Right lobe of liver (tissue), 6 donors: ENCODE measurements at regions not wholly inside any gene's neighbourhood (a gene's known extent, or its start where the extent isn't known, plus 50 kb on each side); places are given as distances from the start of the nearest gene placed in this dataset.

Experiments
- ATAC-seq, 4 donors: fragments of 200-7000 bp; cut with Tn5 transposase; one replicate each; pipeline ENCODE4 v1.9.1; 2020; ENCODE audit warnings: mild to moderate bottlenecking in 4 of 4, moderate library complexity in 4 of 4
- DNase-seq, 3 donors: peaks; one replicate each; pipeline ENCODE4 v3.0.0-alpha.2; 2020
- H3K27ac ChIP-seq, 3 donors: fragments of 200-600 bp; one replicate each; pipeline ENCODE4 v1.8.0; 2022
- H3K27me3 ChIP-seq, 2 donors: fragments of 200-600 bp; one replicate each; pipeline ENCODE4 v1.8.0; 2022
- H3K36me3 ChIP-seq, 4 donors: fragments of 200-600 bp; sonication (generic) in 1 of 4; one replicate each; pipeline versions ENCODE4 v1.5.1 to v1.8.0; 2017 to 2022; ENCODE audit warnings: control low read depth in 1 of 4
- H3K4me1 ChIP-seq, 4 donors: fragments of 200-600 bp; sonication (generic) in 1 of 4; one replicate each; pipeline versions ENCODE4 v1.5.1 to v1.8.0; 2017 to 2022; ENCODE audit warnings: control low read depth in 1 of 4
- H3K4me3 ChIP-seq, 3 donors: fragments of 200-600 bp; one replicate each; pipeline ENCODE4 v1.8.0; 2022
- H3K9me3 ChIP-seq, 4 donors: fragments of 200-600 bp; sonication (generic) in 1 of 4; one replicate each; pipeline versions ENCODE4 v1.5.1 to v1.8.0; 2017 to 2022; ENCODE audit warnings: control low read depth in 1 of 4
- CTCF ChIP-seq, 4 donors: fragments of 200-600 bp in 3 of 4; fragments of 450-650 bp in 1 of 4; IDR thresholded peaks; one replicate each; pipeline versions ENCODE4 v1.5.1 to v1.8.0; 2016 to 2022; ENCODE audit warnings: antibody characterized with exemption in 4 of 4, mild to moderate bottlenecking in 2 of 4
- POLR2A ChIP-seq: fragments of 450-650 bp; IDR thresholded peaks from one replicate; pipeline ENCODE4 v1.6.1; 2017; ENCODE audit warnings: antibody characterized with exemption, mild to moderate bottlenecking
- WGBS: methylation state at CpG from one replicate; pipeline ENCODE4 v1.1.6; 2018; ENCODE audit warnings: low coverage, low lambda C conversion rate; ENCODE audit not compliant: insufficient coverage; ENCODE audit errors: missing lambda C conversion rate; 5-methylcytosine and 5-hydroxymethylcytosine counted together
- intact Hi-C, 2 donors: fragments of 100-400 bp; cut with DNase I; formaldehyde crosslinking; loops; one replicate each; pipeline versions ENCODE4 v1.11.2 to v1.14.1; 2022
- donor health status: DM: no; HTN: yes; CAD: no.
- donor health status: DM: no; HTN: no; CAD: no.
- donor health status: DM: no; HTN: no; CAD: no.
- donor health status: DM: no; HTN: yes; CAD: no.
- donor health status: DM: no; HTN: yes; CAD: no.

- Histone ChIP-seq H3K36me3 (no peaks in the 10 kb centered on the region), H3K4me1 (no peaks in the 10 kb centered on the region), H3K27me3 (no peaks in the 10 kb centered on the region), H3K9me3 (no peaks in the 10 kb centered on the region), H3K27ac (no peak overlapping the region), H3K4me3 (no peak overlapping the region)
- TF ChIP-seq POLR2A (no peak), CTCF (IDR thresholded peaks at IDR 0.05) (no peak)
- DNase-seq (no peak), ATAC-seq (no peak)
- 66% methylated on average over 4 of the region's 5 CpGs for WGBS
- intact Hi-C loops = no loop called here
Measured at GRCh38 chr9:105076729-105077128, 148.8 kb upstream of the ABCA1 start.

- no peaks in the 10 kb centered on the region for H3K9me3 ChIP-seq
- no peak for ATAC-seq
- H3K27me3 ChIP-seq = no peaks in the 10 kb centered on the region
- H3K27ac ChIP-seq = no peak overlapping the region
- H3K36me3 ChIP-seq = no peaks in the 10 kb centered on the region
- WGBS = 95% methylated on average over 2 of the region's 2 CpGs
- DNase-seq = no peak
- H3K4me1 ChIP-seq = no peaks in the 10 kb centered on the region
- H3K4me3 ChIP-seq = no peak overlapping the region
- intact Hi-C loops = no loop called here
- TF ChIP-seq POLR2A (no peak), CTCF (IDR thresholded peaks at IDR 0.05) (no peak)
Measured at GRCh38 chr9:105079457-105079856, 151.5 kb upstream of the ABCA1 start.

GRCh38 chr9:105082843-105083242, 154.9 kb upstream of the ABCA1 start:
- intact Hi-C loops = no loop called here
- TF ChIP-seq CTCF (IDR thresholded peaks at IDR 0.05) = no peak
- TF ChIP-seq POLR2A = no peak
- no peak for DNase-seq
- 67% methylated on average over 7 of the region's 7 CpGs for WGBS
- Histone ChIP-seq H3K27me3 (no peaks in the 10 kb centered on the region), H3K9me3 (no peaks in the 10 kb centered on the region), H3K36me3 (no peaks in the 10 kb centered on the region), H3K4me3 (no peak overlapping the region), H3K27ac (no peak overlapping the region), H3K4me1 (no peaks in the 10 kb centered on the region)
- ATAC-seq = no peak

- Histone ChIP-seq H3K27ac (no peak overlapping the region), H3K4me1 (no peaks in the 10 kb centered on the region), H3K9me3 (no peaks in the 10 kb centered on the region), H3K4me3 (no peak overlapping the region), H3K27me3 (no peaks in the 10 kb centered on the region), H3K36me3 (no peaks in the 10 kb centered on the region)
- intact Hi-C loops = no loop called here
- no peak for TF ChIP-seq CTCF (IDR thresholded peaks at IDR 0.05)
- TF ChIP-seq POLR2A = no peak
- ATAC-seq (no peak), DNase-seq (no peak)
- 37% methylated on average over 2 of the region's 2 CpGs for WGBS
Measured at GRCh38 chr9:105083256-105083655, 155.3 kb upstream of the ABCA1 start.
